ENCODE measurements at regions not wholly inside any gene's neighbourhood (a gene's known extent, or its start where the extent isn't known, plus 50 kb on each side); places are given as distances from the start of the nearest gene placed in this dataset.
A peak's percentile ranks its signal among the peaks of the same experiment; 100 is the strongest.
"Not testable (repeated sequence)": the region's sequence is repeated elsewhere in the genome, so short reads cannot be mapped to it uniquely, and the experiment has no call there.

DNA sequence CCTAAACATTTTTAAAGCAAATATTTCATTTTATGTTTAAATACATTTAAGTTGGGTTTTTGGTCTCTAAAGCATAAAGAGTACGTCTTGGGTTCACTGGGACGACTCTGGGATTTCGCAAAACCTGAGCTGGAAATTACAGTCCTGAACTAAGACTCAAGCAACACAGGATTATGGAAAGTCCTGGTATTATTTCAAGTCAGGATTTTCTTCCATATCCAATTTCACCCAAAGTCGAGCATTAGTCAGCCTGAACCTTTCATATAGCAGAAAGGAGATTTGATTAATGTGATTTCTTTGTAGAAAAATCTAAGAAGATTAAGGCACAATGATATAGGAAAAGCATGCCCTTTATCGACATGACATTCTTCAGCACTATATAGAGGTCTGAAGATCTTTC is 100.0 kb downstream of the MTERF1 start:
- no peak for DNase-seq (ENCODE audit: low spot score)

- peak; percentile 24 for DNase-seq (ENCODE audit: low spot score)
These were observed 96.0 kb downstream of the MTERF1 start for GRCh38 chr7:91784469-91784868.

DNA sequence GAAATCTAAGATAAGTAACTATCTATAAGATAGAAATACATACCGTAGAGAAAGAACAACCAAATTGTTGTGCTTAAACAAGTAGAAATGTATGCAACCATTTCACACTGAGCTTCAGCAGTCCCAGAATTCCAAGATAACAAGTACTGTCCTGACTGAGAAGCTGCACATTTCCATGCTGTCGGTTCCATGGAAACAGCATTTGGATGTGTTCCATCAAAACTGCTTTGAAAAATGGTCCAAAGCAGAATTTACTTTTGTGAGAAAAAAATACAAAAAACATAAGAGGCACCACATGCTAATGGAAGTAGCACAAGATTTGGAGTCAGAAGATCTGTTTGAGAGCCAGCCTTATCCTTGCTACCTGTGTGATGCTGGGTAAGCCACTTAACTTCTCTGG is 92.6 kb downstream of the MTERF1 start:
- no peak for DNase-seq (ENCODE audit: low spot score)

DNA sequence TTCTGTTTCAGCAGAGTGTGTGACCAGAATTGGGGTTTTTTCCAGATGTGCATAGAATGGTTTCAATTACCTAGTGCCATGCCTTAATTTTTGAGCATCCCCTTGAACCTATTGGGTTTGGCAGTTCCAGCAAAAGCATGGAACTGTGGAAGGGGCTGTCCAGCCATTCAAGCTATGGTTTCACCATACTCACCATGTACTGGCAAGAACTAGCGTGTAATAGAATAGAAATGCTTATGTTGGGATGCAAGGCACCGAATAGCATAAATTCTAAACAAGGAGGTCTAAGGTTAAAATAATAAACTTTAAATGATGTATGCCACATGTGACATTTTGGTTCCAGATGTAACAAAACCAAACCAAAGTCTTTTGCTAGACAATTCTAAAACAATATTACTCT is 91.4 kb downstream of the MTERF1 start:
- no peak for DNase-seq (ENCODE audit: low spot score)

DNA sequence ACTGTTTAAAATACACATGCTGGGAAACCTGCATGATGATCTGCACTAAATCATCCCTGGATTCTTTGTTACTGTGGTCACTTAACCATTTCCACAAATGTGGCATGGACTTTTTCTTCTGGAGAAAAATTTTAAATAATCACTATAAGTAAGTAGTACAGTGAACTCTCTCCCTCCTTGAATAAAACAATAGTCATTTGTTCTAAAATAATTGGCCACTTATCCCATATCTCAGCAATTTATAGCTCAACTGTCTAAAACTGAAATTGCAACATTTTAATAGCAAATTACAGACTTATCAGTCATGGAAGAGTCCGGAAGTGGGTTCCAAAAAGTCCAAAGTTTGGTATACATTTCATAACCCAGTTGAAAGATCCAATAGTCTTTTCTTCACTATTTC is 90.9 kb downstream of the MTERF1 start:
- no peak for DNase-seq (ENCODE audit: low spot score)

DNA sequence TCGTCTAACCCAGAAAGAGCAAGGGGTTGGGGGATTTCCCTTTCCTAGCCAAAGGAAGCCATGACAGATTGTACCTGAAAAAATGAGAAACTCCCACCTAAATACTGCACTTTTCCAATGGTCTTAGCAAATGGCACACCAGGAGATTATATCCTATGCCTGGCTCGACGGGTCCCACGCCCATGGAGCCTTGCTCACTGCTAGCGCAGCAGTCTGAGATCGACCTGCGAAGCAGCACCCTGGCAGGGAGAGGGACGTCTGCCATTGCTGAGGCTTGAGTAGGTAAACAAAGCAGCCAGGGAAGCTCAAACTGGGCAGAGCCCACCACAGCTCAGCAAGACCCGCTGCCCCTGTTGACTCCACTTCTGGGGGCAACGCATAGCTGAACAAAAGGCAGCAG is 89.9 kb downstream of the MTERF1 start:
- not testable (repeated sequence) for DNase-seq (ENCODE audit: low spot score)

DNA sequence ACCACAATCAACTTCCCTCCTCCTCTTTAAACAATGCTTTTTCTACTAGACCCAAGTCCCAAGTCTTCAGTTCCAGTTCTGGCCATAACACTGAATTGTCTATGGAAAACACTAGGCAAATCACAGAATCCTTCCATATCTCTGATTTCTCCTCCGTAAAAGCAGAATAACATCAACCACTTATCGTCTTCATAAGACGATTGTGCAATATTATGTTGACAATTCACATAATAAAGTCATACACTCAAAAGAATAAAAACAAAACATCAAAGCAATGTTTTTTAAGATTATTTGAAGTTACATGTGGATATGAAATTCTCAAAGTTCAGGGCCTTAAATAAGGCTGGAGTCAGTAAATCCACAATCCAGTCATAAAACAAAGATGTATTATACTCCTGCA is 84.4 kb downstream of the MTERF1 start:
- no peak for DNase-seq (ENCODE audit: low spot score)

DNA sequence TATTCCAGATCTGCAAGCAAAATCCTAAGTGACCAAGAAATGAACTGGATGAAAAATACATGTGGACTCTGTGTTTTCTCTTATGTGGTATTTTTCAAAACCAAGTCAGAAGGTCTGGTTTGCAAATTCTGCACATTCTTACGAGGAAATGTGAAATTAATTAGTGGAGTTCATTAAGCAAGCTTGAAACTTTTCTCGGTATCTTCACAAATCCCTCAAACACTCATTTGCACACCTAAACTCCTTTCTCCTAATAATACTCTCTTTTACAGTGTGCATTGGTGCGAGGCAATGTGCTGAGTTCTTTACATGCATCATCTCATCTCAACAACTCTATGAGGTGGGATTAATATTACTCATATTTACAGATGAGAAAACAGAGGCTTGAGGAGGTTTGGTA is 82.1 kb downstream of the MTERF1 start:
- DNase-seq (ENCODE audit: low spot score), result no peak

DNA sequence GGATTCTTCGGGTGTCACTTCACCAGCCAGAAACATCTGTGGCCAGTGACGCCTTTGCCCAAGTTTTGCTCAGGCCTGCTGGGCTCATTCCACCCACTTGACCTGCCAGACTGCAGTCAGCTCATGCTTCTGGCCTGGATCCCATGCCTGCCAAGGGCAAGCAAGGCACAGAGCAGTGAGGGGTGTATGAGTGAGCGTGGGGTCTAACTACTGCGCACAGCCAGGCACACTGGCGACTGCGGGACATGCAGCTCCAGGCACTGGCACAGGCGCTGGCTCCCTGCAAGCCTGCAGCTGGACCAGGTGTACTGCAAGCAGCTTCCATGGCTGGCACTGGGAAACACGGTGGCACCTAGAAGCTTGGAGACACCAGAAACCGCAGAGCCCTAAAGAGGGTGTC is 80.1 kb downstream of the MTERF1 start:
- DNase-seq (ENCODE audit: low spot score), result no peak

DNA sequence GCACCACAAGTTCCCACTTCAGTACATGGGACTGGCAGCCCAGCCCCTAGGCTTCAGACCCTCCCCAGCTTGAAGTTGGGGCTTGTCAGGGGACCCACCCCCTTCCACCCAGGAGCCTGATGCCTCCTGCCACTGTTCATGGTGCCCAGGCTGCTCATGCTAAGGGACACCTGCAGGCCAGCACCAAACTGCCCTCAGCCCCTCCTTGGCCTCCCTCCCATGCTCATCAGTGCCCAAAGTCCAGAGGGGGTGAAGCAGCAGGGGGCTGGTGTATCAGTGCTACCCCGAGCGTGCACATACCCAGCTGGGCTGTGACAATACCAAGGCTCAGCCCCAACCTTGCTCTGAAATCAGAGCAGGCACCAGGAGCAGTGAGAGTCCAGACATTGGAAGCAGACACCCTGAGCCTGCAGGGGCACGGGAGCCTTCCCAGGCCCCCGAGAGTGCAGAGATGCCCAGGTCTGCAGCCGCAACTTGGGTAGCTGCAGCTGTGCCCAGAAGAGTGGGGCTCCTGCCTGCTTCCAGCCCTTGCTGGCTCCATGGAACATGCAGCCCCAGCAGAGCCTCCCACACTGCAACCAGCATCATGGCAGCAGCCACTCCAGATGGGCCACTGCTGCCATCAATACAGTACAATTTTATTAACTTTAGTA is 79.0 kb downstream of the MTERF1 start:
- DNase-seq (ENCODE audit: low spot score), result no peak

DNA sequence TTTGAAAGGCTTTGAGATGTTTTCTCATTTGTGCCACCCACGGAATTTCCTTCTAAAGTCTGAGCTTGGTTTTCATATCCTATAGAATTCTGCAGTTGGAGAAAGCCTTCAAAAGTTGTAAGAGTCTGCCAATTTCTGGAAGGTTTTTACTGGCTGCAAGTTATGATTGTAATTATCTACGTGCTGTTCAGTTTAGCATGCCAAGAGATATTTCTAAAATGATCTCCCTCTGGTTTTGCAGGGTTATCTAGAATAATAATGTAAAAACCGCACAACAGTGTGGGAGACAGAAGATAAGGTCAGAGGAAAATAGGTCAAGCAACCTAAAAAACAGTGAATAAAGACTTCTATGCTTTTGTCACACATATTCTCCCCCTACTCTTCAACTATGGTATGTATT is 69.3 kb downstream of the MTERF1 start:
- no peak for DNase-seq (ENCODE audit: low spot score)

DNA sequence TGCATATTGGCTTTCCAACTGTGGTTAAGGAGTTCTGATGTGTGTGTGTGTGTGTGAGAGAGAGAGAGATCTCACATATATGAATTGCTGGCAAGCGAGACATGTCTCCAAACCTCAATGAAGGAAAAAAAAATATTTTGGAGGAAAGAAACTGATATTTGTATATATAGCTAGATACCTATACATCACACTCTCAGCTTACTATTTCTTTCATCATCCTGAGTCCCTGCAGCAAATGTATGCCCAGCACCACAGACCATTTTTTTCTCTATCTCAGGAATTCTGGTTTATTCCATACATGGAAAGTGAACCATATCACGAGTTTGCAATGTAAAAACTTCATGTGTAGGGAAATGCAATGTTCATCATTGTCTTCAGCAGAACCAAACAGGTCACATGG is 68.9 kb downstream of the MTERF1 start:
- DNase-seq (ENCODE audit: low spot score), result no peak

DNA sequence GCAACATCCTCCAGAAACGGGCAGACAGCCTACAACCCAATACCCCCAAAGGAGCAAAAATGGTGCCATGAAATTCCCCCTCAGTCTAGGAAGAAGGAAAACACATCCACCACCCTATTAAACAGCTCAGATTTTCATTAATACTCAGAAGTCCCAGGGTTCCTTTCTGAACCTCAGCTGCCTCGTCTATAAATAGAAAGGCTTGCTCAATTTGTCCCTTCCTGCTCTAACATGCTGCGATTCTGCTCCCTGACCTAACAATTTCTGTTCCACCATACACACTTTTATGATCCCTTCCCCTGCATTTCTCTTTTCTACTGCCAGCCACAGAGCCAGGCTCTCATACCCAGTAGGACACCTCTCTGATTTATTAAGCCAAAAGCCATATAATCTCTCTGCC is 68.1 kb downstream of the MTERF1 start:
- no peak for DNase-seq (ENCODE audit: low spot score)

DNA sequence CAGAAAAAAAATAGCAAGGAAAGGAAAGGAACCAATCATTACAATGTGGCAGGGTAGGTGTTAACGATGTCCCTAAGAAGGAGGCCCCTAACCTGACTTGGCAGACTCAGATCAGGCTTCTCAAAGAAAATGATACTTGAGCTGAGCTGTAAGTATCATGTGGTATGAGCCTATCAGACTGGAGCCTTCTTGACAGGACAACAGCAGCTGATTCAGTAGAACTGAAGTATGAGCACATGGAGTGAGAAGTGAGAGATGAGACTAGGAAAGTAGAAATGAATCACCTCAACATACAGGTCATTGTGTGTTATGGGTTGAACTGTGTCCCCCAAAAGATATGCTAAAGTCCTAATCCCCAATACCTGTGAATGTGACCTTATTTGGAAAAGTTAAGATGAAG is 66.3 kb downstream of the MTERF1 start:
- no peak for DNase-seq (ENCODE audit: low spot score)

Data from pons (tissue), 1 donor.